HPDE6-E6E7 (cell line): ENCODE measurements at regions not wholly inside any gene's neighbourhood (a gene's known extent, or its start where the extent isn't known, plus 50 kb on each side); places are given as distances from the start of the nearest gene placed in this dataset.
"Not testable (repeated sequence)": the region's sequence is repeated elsewhere in the genome, so short reads cannot be mapped to it uniquely, and the experiment has no call there.

Source experiments
- DNase-seq: peaks from one replicate; pipeline ENCODE4 v3.0.0; 2011; ENCODE audit warnings: missing footprints; ENCODE audit errors: extremely low spot score

DNA sequence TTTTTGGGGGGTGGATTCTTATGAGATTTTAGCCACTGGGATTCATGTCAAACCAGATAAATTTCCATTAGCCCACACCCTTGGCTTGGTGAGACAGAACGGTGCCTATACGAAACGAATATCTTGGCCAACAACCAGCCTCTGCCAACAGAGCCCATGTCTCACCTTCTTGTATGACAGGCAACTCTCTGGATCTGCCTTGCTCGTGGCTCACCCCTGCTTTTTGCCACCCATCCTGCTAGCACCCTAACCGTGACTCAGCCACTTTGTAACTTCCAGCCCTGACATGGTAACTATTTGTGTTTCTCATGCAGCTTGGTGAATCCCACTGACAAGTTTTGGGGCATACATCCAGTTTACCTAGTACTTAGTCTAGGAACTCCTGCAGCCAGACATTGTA is 457.0 kb downstream of the SPATA31D1 start:
- no peak for DNase-seq

- DNase-seq: no peak
Measured at GRCh38 chr9:82447343-82447742, 458.8 kb downstream of the SPATA31D1 start.

DNA sequence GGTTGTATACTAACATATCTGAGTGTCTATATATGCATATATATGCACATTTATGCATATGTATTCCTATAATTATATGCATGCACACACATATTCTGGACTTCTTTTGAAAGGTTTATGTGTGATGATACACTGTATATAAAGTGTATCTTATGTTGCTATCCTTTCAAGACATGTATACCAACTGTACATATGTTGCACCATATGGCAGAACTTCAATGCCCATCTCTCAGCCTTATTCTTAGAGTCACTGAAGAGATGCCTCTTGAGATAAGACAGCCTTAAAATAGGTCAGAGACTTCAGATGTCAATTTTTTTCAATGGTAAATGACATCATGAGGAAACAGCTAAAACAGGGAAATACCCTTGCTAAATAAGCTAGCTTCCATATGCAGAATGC is 461.4 kb downstream of the SPATA31D1 start:
- DNase-seq: no peak

DNA sequence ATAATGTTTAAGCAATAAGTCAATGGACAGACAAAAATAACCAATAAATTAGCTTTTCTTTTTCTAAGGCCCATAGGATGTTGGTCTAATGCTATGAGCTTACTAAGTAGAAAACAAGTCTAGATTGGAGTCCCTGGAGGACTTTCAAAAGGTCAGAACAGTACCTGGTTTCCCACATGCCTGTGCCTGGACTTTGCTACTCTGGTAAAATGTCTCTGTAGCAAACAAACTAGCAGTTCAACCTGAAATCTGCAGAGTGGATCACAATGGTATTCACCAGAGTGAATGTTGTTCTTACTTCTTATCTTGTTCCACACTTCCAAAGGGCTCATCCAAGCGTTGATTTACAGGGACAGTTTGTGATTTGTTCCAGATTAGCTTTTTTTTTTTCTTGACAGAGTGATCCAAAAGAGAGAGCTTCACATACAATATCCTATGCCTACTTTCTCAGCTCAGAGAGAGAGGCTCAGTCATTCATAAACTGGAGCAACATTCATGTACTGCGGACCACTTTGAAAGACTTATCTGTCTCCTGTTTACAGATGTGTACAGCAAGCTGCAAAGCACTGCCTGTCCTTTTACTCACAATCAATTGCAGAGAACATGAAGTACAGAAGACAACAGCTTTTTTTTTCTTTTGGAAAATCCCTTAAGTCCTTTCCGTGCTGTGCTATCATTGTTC is 466.1 kb downstream of the SPATA31D1 start:
- DNase-seq: no peak

GRCh38 chr9:82456642-82457041 is 468.1 kb downstream of the SPATA31D1 start:
- DNase-seq: peak; percentile 4

DNA sequence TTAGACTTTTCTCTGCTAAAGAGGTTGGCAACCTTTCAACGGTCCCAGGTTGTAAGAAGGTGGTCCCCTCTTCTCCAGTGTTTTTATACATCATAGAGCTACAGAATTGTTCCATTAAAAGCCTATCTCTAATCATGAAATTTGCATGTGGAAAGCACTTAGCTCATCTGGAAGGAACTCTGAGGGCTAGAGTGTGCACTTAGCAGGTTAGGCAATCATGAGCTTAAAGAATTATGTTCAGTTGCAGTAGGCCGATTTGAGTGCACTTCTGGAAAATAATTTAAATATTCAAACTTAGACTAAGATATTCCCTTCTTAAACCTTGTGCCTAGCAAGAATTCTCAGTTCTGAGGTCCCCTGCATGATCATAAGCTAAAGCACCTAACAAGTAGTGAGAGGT is 468.7 kb downstream of the SPATA31D1 start:
- DNase-seq: no peak

DNA sequence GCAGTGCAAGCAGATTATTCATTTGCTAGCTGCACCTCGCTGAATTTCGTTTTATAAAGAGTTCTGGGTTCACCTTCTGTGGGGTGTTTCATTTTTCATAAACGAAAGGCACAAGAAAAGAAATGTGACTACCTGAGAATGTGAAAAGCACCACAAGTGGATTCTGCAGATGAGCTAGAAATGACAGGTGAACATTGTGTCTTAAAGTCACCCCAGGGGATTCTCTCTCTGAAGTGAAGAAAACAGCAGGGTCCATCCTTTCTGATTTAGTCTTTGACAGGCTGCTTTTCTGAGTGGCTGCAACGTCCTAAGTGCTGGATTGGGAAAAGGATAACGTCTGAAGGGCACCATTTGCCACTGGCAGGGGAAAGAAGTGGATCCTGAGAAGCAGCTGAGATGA is 469.3 kb downstream of the SPATA31D1 start:
- no peak for DNase-seq

DNA sequence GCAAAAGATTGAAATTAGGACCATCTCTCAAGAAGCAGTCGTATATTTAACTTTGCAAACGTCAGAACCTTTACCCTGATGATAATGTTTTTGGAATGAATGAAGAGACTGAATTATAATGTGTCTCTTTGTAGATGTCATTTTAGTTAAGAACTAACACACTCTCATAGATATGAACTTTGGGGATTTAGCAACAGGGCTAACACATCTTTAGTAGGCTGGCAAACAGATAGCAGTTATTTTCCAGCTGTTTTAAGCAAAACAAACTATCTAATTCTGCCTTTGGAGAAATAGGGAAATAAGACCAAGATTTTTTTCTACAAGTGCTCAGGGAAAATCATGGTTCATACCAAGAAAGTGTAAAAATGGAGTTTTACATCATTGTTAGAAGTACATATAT is 469.7 kb downstream of the SPATA31D1 start:
- DNase-seq: no peak

- DNase-seq: no peak
Measured at GRCh38 chr9:82466616-82467260, 478.2 kb downstream of the SPATA31D1 start.

DNA sequence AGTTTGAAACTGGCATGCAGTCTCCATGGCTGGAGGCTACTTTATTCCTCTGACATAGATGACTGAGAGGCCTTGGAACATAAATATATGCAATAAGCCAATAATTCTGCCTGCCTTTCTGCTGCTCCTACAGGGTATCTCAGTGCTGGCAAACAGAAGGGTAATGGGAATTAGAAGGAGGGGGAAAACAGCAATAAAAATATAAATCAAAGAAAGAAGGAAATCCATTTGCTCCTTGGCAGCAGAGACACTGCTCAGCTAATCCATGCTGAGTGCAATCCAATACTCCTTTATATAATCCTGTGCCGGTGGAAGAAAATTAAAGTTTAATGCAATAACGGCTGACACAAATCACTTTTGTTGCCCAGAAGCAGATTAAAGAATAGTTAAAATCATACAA is 478.9 kb downstream of the SPATA31D1 start:
- no peak for DNase-seq

DNA sequence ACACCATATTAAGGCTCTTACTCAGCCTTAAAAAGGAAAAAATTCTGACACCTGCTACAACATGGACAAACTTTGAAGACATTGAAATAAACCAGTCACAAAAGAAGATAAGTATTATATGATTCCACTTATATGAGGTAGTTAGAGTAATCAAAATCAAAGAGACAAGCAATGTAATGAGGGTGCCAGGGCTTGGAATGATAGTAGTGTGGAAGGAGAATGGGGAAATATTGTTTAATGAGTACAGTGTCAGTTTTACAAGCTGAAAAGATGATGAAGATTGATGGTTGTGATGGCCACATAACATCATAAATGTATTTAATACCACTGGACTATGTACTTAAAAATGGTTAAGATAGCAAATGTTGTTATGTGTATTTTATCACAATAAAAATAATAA is 485.7 kb downstream of the SPATA31D1 start:
- DNase-seq: no peak

GRCh38 chr9:82475584-82476301 is 487.2 kb downstream of the SPATA31D1 start:
- DNase-seq: no peak

- DNase-seq: no peak
Measured at GRCh38 chr9:82480921-82481320, 492.3 kb downstream of the SPATA31D1 start.

DNA sequence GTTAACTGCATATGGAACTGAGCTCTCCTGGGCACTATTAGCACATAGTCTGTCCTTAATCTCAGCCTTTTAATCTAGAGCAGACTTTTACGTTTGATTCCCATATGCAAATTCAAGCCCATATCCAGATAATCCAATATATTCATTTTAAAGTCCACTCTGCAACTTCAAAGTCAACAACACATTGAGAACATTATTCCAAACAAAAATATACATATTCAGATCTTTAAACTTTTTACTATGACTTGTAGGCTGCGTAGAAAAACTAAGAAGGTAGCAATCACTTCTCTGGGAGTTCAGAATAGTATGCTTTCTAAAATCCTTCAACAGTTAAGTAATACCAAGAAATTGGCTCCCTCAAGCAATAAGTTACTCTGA is 499.4 kb downstream of the SPATA31D1 start:
- DNase-seq: no peak

GRCh38 chr9:82488313-82489200 is 500.0 kb downstream of the SPATA31D1 start:
- no peak for DNase-seq

GRCh38 chr9:82489201-82489821 is 500.7 kb downstream of the SPATA31D1 start:
- peak; percentile 4 for DNase-seq

DNA sequence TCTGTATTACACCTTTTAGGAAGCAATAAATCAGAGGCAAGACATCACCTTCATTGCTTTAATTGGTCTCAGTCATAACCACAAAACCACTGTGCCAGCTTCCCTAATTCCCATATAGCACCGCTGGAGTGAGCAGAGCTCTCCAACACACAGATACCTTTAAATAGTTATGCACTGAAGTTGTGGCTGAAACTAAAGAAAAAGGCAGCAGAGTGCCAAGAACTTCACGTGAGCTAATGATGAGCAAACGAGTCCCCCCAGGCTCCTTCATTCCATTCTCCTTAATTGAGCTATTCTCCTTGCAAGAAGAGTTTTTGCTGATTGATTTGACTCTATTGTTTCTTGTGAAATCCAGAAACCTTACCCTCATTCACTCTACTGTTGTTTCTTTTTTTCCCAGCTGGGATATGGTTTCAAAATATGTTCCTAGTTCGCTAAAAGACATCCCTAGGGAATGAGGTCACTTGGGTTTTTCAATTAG is 501.5 kb downstream of the SPATA31D1 start:
- peak; percentile 31 for DNase-seq

DNA sequence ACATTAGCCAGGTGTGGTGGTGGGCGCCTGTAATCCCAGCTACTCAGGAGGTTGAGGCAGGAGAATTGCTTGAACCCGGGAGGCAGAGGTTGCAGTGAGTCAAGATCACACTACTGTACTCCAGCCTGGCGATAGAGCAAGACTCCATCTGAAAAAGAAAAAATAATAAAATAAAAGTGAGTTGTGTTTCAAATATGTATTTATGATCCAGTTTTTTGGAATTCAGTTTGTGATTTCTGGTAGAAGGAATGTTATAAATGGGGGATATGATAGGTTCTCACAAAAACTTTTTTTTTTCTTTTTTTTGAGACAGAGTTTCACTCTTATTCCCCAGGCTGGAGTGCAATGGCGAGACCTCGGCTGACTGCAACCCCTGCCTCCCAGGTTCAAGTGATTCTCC is 502.2 kb downstream of the SPATA31D1 start:
- DNase-seq: not testable (repeated sequence)

DNA sequence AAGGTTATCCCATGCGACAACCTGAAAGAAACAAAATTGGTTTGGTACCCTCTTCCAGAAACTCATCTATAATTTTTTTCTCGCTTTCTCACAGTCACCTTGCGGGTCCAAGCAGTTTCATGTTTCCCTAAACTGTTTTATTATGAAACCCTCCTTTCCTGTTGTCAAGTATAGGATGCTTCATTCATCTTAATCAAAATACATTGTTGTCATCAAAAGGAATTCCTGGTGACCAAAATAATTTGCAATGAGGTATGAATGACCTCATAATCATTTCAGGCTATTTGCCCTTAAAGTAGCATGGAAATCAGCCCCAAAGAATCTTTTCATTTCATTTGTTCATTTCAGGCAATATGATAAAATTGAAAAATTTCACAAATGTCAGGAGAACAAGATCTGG is 503.0 kb downstream of the SPATA31D1 start:
- DNase-seq: no peak

GRCh38 chr9:82492274-82492673 is 503.7 kb downstream of the SPATA31D1 start:
- DNase-seq: no peak
